ENCODE measurements at regions not wholly inside any gene's neighbourhood (a gene's known extent, or its start where the extent isn't known, plus 50 kb on each side); places are given as distances from the start of the nearest gene placed in this dataset.

- DNase-seq: no peak
These were observed 227.6 kb downstream of the BMP7 start for GRCh38 chr20:57038608-57039440.

- DNase-seq: no peak
These were observed 226.0 kb downstream of the BMP7 start for GRCh38 chr20:57040466-57040865.

- no peak for DNase-seq
These were observed 225.5 kb downstream of the BMP7 start for GRCh38 chr20:57040924-57041323.

- DNase-seq: no peak
These were observed 223.3 kb downstream of the BMP7 start for GRCh38 chr20:57043091-57043490.

GRCh38 chr20:57043669-57044268 lies 222.7 kb downstream of the BMP7 start:
- DNase-seq: no peak

GRCh38 chr20:57047281-57048026 lies 219.0 kb downstream of the BMP7 start:
- DNase-seq: peak; percentile 15

- DNase-seq: peak; percentile 47
These were observed 218.2 kb downstream of the BMP7 start for GRCh38 chr20:57048027-57048869.

- no peak for DNase-seq
These were observed 217.1 kb downstream of the BMP7 start for GRCh38 chr20:57049296-57049695.

- DNase-seq: no peak
These were observed 215.3 kb downstream of the BMP7 start for GRCh38 chr20:57051096-57051495.

- no peak for DNase-seq
These were observed 213.4 kb downstream of the BMP7 start for GRCh38 chr20:57053067-57053466.

- DNase-seq: no peak
These were observed 212.5 kb downstream of the BMP7 start for GRCh38 chr20:57053793-57054552.

- DNase-seq: no peak
These were observed 211.1 kb downstream of the BMP7 start for GRCh38 chr20:57055345-57055744.

- DNase-seq: no peak
These were observed 209.8 kb downstream of the BMP7 start for GRCh38 chr20:57056651-57057050.

- no peak for DNase-seq
These were observed 207.3 kb downstream of the BMP7 start for GRCh38 chr20:57059055-57059596.

GRCh38 chr20:57060407-57061050 lies 205.9 kb downstream of the BMP7 start:
- no peak for DNase-seq

- DNase-seq: peak; percentile 7
These were observed 205.2 kb downstream of the BMP7 start for GRCh38 chr20:57061051-57061900.

- DNase-seq: no peak
These were observed 204.2 kb downstream of the BMP7 start for GRCh38 chr20:57062241-57062640.

- DNase-seq: no peak
These were observed 203.7 kb downstream of the BMP7 start for GRCh38 chr20:57062696-57063270.

GRCh38 chr20:57064836-57065235 lies 201.6 kb downstream of the BMP7 start:
- DNase-seq: no peak

- DNase-seq: no peak
These were observed 200.8 kb downstream of the BMP7 start for GRCh38 chr20:57065646-57066045.

Measured in hematopoietic multipotent progenitor cell treated with erythropoietin and hydrocortisone succinate and interleukin-3 and kit ligand, for 4 days (in vitro differentiated cells).